Transverse colon (tissue), 4 donors: ENCODE measurements at regions not wholly inside any gene's neighbourhood (a gene's known extent, or its start where the extent isn't known, plus 50 kb on each side); places are given as distances from the start of the nearest gene placed in this dataset.

ENCODE experiments used
- DNase-seq: peaks from one replicate; pipeline ENCODE4 v3.0.0-alpha.2; 2019
- H3K27ac ChIP-seq, 4 donors: fragments of 200-600 bp; sonication (generic); 2 replicates each; pipeline ENCODE4 v1.5.1; 2016 to 2018; ENCODE audit warnings: inconsistent platforms in 4 of 4
- H3K27me3 ChIP-seq: fragments of 200-600 bp; sonication (generic); 2 replicates; pipeline ENCODE4 v1.5.1; 2017; ENCODE audit warnings: inconsistent platforms
- H3K36me3 ChIP-seq, 4 donors: fragments of 200-600 bp; sonication (generic); 2 replicates each; pipeline ENCODE4 v1.5.1; 2017 to 2019; ENCODE audit warnings: inconsistent platforms in 4 of 4
- H3K4me1 ChIP-seq, 4 donors: fragments of 200-600 bp; sonication (generic); 2 replicates each; pipeline ENCODE4 v1.5.1; 2017 to 2020; ENCODE audit warnings: inconsistent platforms in 4 of 4
- H3K4me3 ChIP-seq, 4 donors: fragments of 200-600 bp; sonication (generic); 1 replicate in 1 of 4; 2 replicates in 3 of 4; pipeline versions ENCODE4 v1.5.1 to v1.6.1; 2017 to 2019; ENCODE audit warnings: inconsistent platforms in 4 of 4
- H3K9me3 ChIP-seq, 2 donors: fragments of 200-600 bp; sonication (generic); 2 replicates each; pipeline ENCODE4 v1.5.1; 2017 to 2019; ENCODE audit warnings: inconsistent platforms in 2 of 2
- EP300 ChIP-seq: sonication (generic); formaldehyde crosslinking; IDR thresholded peaks from one replicate; pipeline ENCODE4 v1.6.1; 2017; ENCODE audit warnings: antibody characterized with exemption, low read depth
- POLR2A ChIP-seq: fragments of 450-650 bp; IDR thresholded peaks from one replicate; pipeline ENCODE4 v1.6.1; 2016; ENCODE audit warnings: antibody characterized with exemption, mild to moderate bottlenecking, moderate library complexity
- POLR2AphosphoS5 ChIP-seq, 3 donors: sonication (generic); formaldehyde crosslinking; IDR thresholded peaks; one replicate each; pipeline ENCODE4 v1.6.1; 2016; ENCODE audit warnings: antibody characterized with exemption in 3 of 3
- WGBS, 2 donors: methylation state at CpG; one replicate each; pipeline ENCODE4 v1.1.5; 2018; ENCODE audit warnings: low coverage in 1 of 2; 5-methylcytosine and 5-hydroxymethylcytosine counted together
- in situ Hi-C, 4 donors: fragments of 200-750 bp; cut with MboI; loops; one replicate each; pipeline versions ENCODE4 v1.15.0 to v1.15.1; 2017; ENCODE audit warnings: low sequenced_read_pairs in 3 of 4, low pct_ligation_motif_present in 1 of 4, low pct_unique_long_range_greater_than_20kb in 1 of 4
- intact Hi-C: fragments of 100-400 bp; cut with DNase I; formaldehyde crosslinking; loops from one replicate; pipeline ENCODE4 v1.15.1; 2023; ENCODE audit warnings: low total_unique reads
- TF ChIP-seq, protein P1 (sequence below), 5 experiments: fragments of 200-600 bp in 3 of 5; fragments of 450-650 bp in 2 of 5; sonication (generic) in 3 of 5; IDR thresholded peaks; 1 replicate in 2 of 5; 2 replicates in 3 of 5; pipeline ENCODE4 v1.5.1; 2016 to 2017; ENCODE audit warnings: antibody characterized with exemption in 5 of 5, inconsistent platforms in 3 of 5, mild to moderate bottlenecking in 2 of 5, moderate library complexity in 1 of 5

DNA sequence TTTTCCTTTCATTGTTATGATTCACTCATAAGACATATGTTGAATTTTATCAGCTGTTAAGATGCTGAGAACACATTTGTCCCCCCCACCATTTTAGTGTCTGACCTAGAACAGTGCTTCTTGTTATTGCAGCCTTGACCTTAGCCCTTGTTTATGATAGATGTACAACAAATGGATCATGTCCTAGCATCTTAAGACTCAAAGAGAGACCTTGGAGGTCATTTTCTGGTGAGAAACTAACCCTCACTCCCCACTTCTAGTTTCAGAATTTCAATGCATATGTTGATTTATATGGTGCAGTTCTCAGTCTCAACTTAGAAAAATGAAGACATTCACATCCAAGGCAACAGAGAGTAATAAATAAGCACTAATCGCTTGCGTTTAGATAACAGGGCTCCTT is 391.2 kb downstream of the AEBP2 start:
- H3K36me3 ChIP-seq, result no peaks in the 10 kb centered on the region
- H3K4me1 ChIP-seq, result no peaks in the 10 kb centered on the region
- WGBS, 2 donors, result 66 to 100% methylated on average over 2 of the region's 2 CpGs
- no peak for DNase-seq
- H3K4me3 ChIP-seq, result no peak overlapping the region
- H3K27ac ChIP-seq, result no peak overlapping the region
- H3K9me3 ChIP-seq, result no peaks in the 10 kb centered on the region
- TF ChIP-seq POLR2A, result no peak
- TF ChIP-seq POLR2AphosphoS5 (IDR thresholded peaks at IDR 0.05), result no peak
- no peak for TF ChIP-seq EP300
- TF ChIP-seq, protein P1, sequence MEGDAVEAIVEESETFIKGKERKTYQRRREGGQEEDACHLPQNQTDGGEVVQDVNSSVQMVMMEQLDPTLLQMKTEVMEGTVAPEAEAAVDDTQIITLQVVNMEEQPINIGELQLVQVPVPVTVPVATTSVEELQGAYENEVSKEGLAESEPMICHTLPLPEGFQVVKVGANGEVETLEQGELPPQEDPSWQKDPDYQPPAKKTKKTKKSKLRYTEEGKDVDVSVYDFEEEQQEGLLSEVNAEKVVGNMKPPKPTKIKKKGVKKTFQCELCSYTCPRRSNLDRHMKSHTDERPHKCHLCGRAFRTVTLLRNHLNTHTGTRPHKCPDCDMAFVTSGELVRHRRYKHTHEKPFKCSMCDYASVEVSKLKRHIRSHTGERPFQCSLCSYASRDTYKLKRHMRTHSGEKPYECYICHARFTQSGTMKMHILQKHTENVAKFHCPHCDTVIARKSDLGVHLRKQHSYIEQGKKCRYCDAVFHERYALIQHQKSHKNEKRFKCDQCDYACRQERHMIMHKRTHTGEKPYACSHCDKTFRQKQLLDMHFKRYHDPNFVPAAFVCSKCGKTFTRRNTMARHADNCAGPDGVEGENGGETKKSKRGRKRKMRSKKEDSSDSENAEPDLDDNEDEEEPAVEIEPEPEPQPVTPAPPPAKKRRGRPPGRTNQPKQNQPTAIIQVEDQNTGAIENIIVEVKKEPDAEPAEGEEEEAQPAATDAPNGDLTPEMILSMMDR (IDR thresholded peaks at IDR 0.05), result no peak
- in situ Hi-C loops, result no loop called here
- H3K27me3 ChIP-seq, result no peaks in the 10 kb centered on the region
- intact Hi-C loops, result no loop called here

- intact Hi-C loops, result no loop called here
- H3K4me3 ChIP-seq, result no peak overlapping the region
- 35 to 67% methylated on average over 2 of the region's 2 CpGs for WGBS, 2 donors
- TF ChIP-seq, protein P1 (IDR thresholded peaks at IDR 0.05), result no peak
- TF ChIP-seq POLR2AphosphoS5 (IDR thresholded peaks at IDR 0.05) (no peak), POLR2A (no peak), EP300 (no peak)
- H3K27me3 ChIP-seq, result no peaks in the 10 kb centered on the region
- DNase-seq, result no peak
- in situ Hi-C loops, result no loop called here
- H3K27ac ChIP-seq, result no peak overlapping the region
- no peaks in the 10 kb centered on the region for H3K36me3 ChIP-seq
- no peaks in the 10 kb centered on the region for H3K9me3 ChIP-seq
- no peaks in the 10 kb centered on the region for H3K4me1 ChIP-seq
These were observed 394.6 kb downstream of the AEBP2 start for GRCh38 chr12:19833775-19834501.

DNA sequence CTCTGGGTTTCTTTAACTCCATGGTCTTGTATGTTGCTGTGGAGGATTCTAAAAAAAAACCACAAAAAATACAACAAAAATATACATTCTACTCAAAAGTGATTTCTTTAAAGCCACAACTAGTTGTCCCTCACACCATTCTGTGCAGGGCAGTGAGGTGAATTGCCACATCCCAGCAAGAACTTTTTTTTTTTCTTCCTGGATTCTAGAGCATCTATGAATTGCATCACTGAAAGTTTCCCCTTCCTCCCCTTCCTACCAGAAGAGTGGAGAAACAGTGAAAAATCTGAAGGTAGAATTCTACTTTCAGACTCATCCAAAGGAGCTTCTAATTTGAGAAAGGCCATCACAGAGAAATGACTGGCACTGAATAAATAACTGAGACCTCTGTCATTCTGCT is 395.3 kb downstream of the AEBP2 start:
- Histone ChIP-seq H3K9me3 (no peaks in the 10 kb centered on the region), H3K27ac (no peak overlapping the region), H3K4me1 (no peaks in the 10 kb centered on the region), H3K27me3 (no peaks in the 10 kb centered on the region), H3K36me3 (no peaks in the 10 kb centered on the region), H3K4me3 (no peak overlapping the region)
- DNase-seq, result no peak
- in situ Hi-C loops (no loop called here), intact Hi-C loops (no loop called here)
- TF ChIP-seq POLR2A (no peak), EP300 (no peak), POLR2AphosphoS5 (IDR thresholded peaks at IDR 0.05) (no peak)
- TF ChIP-seq, protein P1 (IDR thresholded peaks at IDR 0.05), result no peak

DNA sequence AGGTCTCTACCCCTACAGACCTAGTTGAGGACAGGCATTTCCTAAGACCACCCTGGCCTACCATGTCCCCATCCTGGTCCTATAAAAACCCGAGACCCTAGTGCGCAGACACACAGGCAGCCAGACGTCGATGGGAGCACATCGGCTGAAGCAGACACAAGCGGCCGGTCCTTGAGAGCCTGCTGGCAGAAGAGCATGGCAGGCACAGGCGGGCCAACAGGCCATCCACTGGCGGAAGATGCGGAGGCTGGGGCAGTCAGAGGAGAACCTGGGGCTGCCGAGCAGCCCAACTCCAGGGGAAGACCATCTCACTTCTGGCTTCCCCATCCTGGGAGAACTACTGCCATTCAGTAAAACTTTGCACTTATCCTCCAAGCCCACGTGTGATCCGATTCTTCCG is 396.8 kb downstream of the AEBP2 start:
- intact Hi-C loops (no loop called here), in situ Hi-C loops (no loop called here)
- H3K4me1 ChIP-seq, result no peaks in the 10 kb centered on the region
- no peaks in the 10 kb centered on the region for H3K27me3 ChIP-seq
- WGBS, 2 donors, result 93 to 100% methylated on average over 1 to 11 of the region's 14 CpGs
- no peaks in the 10 kb centered on the region for H3K9me3 ChIP-seq
- no peak overlapping the region for H3K4me3 ChIP-seq
- no peaks in the 10 kb centered on the region for H3K36me3 ChIP-seq
- no peak for TF ChIP-seq EP300
- TF ChIP-seq POLR2AphosphoS5 (IDR thresholded peaks at IDR 0.05), result no peak
- TF ChIP-seq, protein P1 (IDR thresholded peaks at IDR 0.05), result no peak
- TF ChIP-seq POLR2A, result no peak
- DNase-seq, result no peak
- H3K27ac ChIP-seq, result no peak overlapping the region
